Trophoblast cell (in vitro differentiated cells and primary cell): ENCODE measurements at regions not wholly inside any gene's neighbourhood (a gene's known extent, or its start where the extent isn't known, plus 50 kb on each side); places are given as distances from the start of the nearest gene placed in this dataset.

Experiments
- DNase-seq, 2 donors: peaks; one replicate each; pipeline ENCODE4 v3.0.0-alpha.2; 2016
- H2AFZ ChIP-seq: 2 replicates; pipeline ENCODE4 v1.6.1; 2013; ENCODE audit warnings: low read length, moderate library complexity, mild to moderate bottlenecking; ENCODE audit not compliant: insufficient read depth, poor library complexity
- H2AK5ac ChIP-seq: 2 replicates; pipeline ENCODE4 v1.6.1; 2013; ENCODE audit warnings: mild to moderate bottlenecking, low read length
- H2BK120ac ChIP-seq: 2 replicates; pipeline ENCODE4 v1.6.1; 2013; ENCODE audit warnings: low read length, mild to moderate bottlenecking, moderate library complexity; ENCODE audit not compliant: insufficient read depth, poor library complexity
- H2BK12ac ChIP-seq: 2 replicates; pipeline ENCODE4 v1.6.1; 2013; ENCODE audit warnings: mild to moderate bottlenecking, low read length, moderate library complexity
- H2BK5ac ChIP-seq: 2 replicates; pipeline ENCODE4 v1.6.1; 2013; ENCODE audit warnings: low read length, low read depth, moderate library complexity, mild to moderate bottlenecking; ENCODE audit not compliant: poor library complexity
- H3K14ac ChIP-seq: 2 replicates; pipeline ENCODE4 v1.6.1; 2013; ENCODE audit warnings: mild to moderate bottlenecking, low read length
- H3K18ac ChIP-seq: 2 replicates; pipeline ENCODE4 v1.6.1; 2013; ENCODE audit warnings: mild to moderate bottlenecking, low read length
- H3K23ac ChIP-seq: 2 replicates; pipeline ENCODE4 v1.6.1; 2013; ENCODE audit warnings: low read length
- H3K27ac ChIP-seq: 2 replicates; pipeline ENCODE4 v1.5.1; 2013; ENCODE audit warnings: low read depth, mild to moderate bottlenecking, inconsistent platforms, low read length, moderate library complexity
- H3K27me3 ChIP-seq: 2 replicates; pipeline ENCODE4 v1.6.1; 2013; ENCODE audit warnings: inconsistent platforms, mild to moderate bottlenecking, low read length, moderate library complexity; ENCODE audit not compliant: insufficient read depth
- H3K36me3 ChIP-seq, 2 experiments: 1 replicate in 1 of 2; 2 replicates in 1 of 2; pipeline ENCODE4 v1.6.1; 2013; ENCODE audit warnings: low read length in 2 of 2, mild to moderate bottlenecking in 2 of 2, moderate library complexity in 1 of 2; ENCODE audit not compliant: insufficient read depth in 2 of 2, control insufficient read depth in 1 of 2
- H3K4ac ChIP-seq: 2 replicates; pipeline ENCODE4 v1.6.1; 2013; ENCODE audit warnings: low read depth, mild to moderate bottlenecking, low read length, moderate library complexity
- H3K4me1 ChIP-seq, 2 experiments: 1 replicate in 1 of 2; 2 replicates in 1 of 2; pipeline ENCODE4 v1.6.1; 2013; ENCODE audit warnings: low read length in 2 of 2, mild to moderate bottlenecking in 2 of 2, moderate library complexity in 1 of 2; ENCODE audit not compliant: insufficient read depth in 2 of 2, control insufficient read depth in 1 of 2
- H3K4me2 ChIP-seq: 2 replicates; pipeline ENCODE4 v1.6.1; 2013; ENCODE audit warnings: inconsistent platforms, mild to moderate bottlenecking, low read length, moderate library complexity
- H3K4me3 ChIP-seq: 2 replicates; pipeline ENCODE4 v1.5.1; 2013; ENCODE audit warnings: mild to moderate bottlenecking, low read depth, low read length, inconsistent platforms
- H3K79me1 ChIP-seq: one replicate; pipeline ENCODE4 v1.6.1; 2013; ENCODE audit warnings: low read length
- H3K79me2 ChIP-seq: 2 replicates; pipeline ENCODE4 v1.6.1; 2013; ENCODE audit warnings: low read length, mild to moderate bottlenecking; ENCODE audit not compliant: control insufficient read depth, insufficient read depth, poor library complexity
- H3K9ac ChIP-seq: 2 replicates; pipeline ENCODE4 v1.6.1; 2013; ENCODE audit warnings: mild to moderate bottlenecking, low read length
- H3K9me3 ChIP-seq: 2 replicates; pipeline ENCODE4 v1.6.1; 2013; ENCODE audit warnings: low read depth, mild to moderate bottlenecking, control low read depth, inconsistent platforms, low read length; ENCODE audit not compliant: insufficient read depth
- H4K12ac ChIP-seq: 2 replicates; pipeline ENCODE4 v1.6.1; 2013; ENCODE audit warnings: low read depth, mild to moderate bottlenecking, low read length, moderate library complexity
- H4K8ac ChIP-seq: 2 replicates; pipeline ENCODE4 v1.6.1; 2013; ENCODE audit warnings: low read depth, mild to moderate bottlenecking, low read length, moderate library complexity
- H4K91ac ChIP-seq: one replicate; pipeline ENCODE4 v1.6.1; 2013; ENCODE audit warnings: low read depth, mild to moderate bottlenecking, low read length, moderate library complexity
- WGBS: extraction: QIAGEN DNeasy Blood & Tissue Kit; methylation state at CpG from one replicate; pipeline ENCODE4 v1.1.7; 2013; ENCODE audit warnings: missing lambda C conversion rate; ENCODE audit not compliant: insufficient read length, insufficient coverage; ENCODE audit errors: extremely low coverage; 5-methylcytosine and 5-hydroxymethylcytosine counted together

DNA sequence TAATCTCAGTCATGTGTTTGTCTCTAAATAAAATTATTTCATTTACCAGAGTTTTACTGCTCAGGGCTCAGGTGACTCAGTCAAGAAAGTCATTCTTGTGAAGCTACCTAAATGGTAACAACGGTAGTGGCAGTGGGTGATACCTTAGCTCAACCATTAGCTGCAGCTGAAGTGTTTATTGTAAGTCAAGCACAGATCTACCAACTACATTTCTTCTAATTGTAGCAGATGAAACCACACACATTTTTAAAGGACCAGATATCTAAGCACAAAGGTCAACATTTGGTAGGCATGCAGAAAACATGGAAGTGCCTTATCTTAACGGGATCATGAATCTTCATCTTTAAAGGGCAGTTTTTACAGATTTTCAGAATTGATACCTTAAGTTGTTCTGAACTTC, 79.1 kb downstream of the FAT4 start:
- no peak for DNase-seq
- Histone ChIP-seq H2AK5ac (no peak overlapping the region), H4K91ac (no peak overlapping the region), H3K4me3 (no peak overlapping the region), H3K79me2 (no peaks in the 10 kb centered on the region), H2BK5ac (no peak overlapping the region), H3K27ac (no peak overlapping the region), H4K8ac (no peak overlapping the region), H2AFZ (no peak overlapping the region), H2BK120ac (no peak overlapping the region), H4K12ac (no peak overlapping the region), H3K9ac (no peak overlapping the region), H3K14ac (no peak overlapping the region), H3K18ac (no peak overlapping the region), H3K79me1 (no peaks in the 10 kb centered on the region), H3K4me1 (peaks cover 2% of the 10 kb centered on the region in 2 experiments), H2BK12ac (no peak overlapping the region), H3K4ac (no peak overlapping the region), H3K23ac (no peak overlapping the region), H3K27me3 (no peaks in the 10 kb centered on the region), H3K9me3 (no peaks in the 10 kb centered on the region), H3K4me2 (no peak overlapping the region), H3K36me3 (no peaks in the 10 kb centered on the region)
- no CpG with 5 or more reads among the region's 2 CpGs for WGBS

DNA sequence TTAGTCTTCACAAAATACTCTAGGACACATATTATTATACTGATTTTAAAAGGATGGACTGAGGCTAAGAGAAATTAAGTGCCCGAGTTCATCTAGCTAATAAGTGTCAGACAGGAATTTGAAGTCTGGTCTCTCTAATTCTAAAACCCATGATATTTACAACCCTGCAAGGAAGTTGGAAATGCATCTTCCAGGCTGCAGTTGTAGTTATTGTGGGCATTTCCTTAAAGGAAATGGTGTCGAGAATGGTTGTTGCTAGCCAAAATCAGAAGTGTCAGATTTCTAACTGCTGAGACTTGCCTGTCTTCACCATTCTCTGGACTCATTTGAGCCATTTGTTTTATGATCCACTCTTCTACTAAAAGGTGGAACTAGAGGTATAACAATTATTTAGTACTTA, 82.5 kb downstream of the FAT4 start:
- WGBS: no CpG with 5 or more reads among the region's 2 CpGs
- H4K91ac ChIP-seq: no peak overlapping the region
- no peak for DNase-seq
- no peak overlapping the region for H3K14ac ChIP-seq
- no peak overlapping the region for H3K23ac ChIP-seq
- no peak overlapping the region for H4K12ac ChIP-seq
- no peak overlapping the region for H3K9ac ChIP-seq
- no peaks in the 10 kb centered on the region for H3K79me1 ChIP-seq
- H3K36me3 ChIP-seq: no peaks in the 10 kb centered on the region
- H2BK120ac ChIP-seq: no peak overlapping the region
- H3K79me2 ChIP-seq: no peaks in the 10 kb centered on the region
- no peaks in the 10 kb centered on the region for H3K9me3 ChIP-seq
- H3K4me1 ChIP-seq: no peaks in the 10 kb centered on the region
- H3K27ac ChIP-seq: no peak overlapping the region
- no peak overlapping the region for H4K8ac ChIP-seq
- no peak overlapping the region for H2BK12ac ChIP-seq
- H3K4ac ChIP-seq: no peak overlapping the region
- H3K18ac ChIP-seq: no peak overlapping the region
- H2BK5ac ChIP-seq: no peak overlapping the region
- H3K4me3 ChIP-seq: no peak overlapping the region
- H2AFZ ChIP-seq: no peak overlapping the region
- H3K27me3 ChIP-seq: no peaks in the 10 kb centered on the region
- H2AK5ac ChIP-seq: no peak overlapping the region
- H3K4me2 ChIP-seq: no peak overlapping the region

DNA sequence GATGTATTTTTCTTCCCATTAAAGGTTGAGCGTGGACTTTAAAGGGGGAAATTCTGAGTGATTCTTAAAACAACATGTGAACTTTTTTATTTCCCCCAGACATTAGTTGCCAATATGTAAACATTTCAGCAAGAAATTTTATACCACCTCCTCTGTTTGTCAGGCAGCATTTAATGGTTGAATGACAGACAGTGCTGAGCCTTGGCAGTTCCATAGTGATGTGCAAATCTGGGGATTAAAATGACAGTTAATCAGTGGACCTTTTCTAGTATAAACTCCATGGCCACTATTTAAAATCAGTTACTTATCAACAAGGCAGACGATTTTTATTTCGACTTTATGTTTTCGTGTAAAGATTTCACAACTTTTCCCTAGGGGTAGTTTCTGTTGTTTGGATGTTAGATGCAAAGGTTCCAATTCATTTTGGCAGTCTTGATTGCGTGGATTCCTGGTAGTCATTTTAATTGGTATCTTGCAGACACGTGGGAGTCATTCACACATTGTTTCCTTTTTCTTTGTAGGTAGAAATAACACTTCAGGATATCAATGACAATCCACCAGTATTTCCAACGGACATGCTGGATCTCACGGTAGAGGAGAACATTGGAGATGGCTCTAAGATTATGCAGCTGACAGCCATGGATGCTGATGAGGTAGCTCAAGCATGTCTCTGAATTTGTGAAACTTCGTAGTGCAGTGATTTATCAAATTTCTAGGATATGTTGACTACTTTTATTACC, 83.7 kb downstream of the FAT4 start:
- Histone ChIP-seq H3K9ac (no peak overlapping the region), H3K14ac (no peak overlapping the region), H3K4me2 (no peak overlapping the region), H3K4me3 (no peak overlapping the region), H3K23ac (no peak overlapping the region), H4K12ac (no peak overlapping the region), H3K27ac (no peak overlapping the region), H2AFZ (no peak overlapping the region), H3K79me2 (no peaks in the 10 kb centered on the region), H4K8ac (no peak overlapping the region), H3K36me3 (no peaks in the 10 kb centered on the region), H3K4ac (no peak overlapping the region), H2AK5ac (no peak overlapping the region), H4K91ac (no peak overlapping the region), H2BK12ac (no peak overlapping the region), H3K27me3 (no peaks in the 10 kb centered on the region), H3K79me1 (no peaks in the 10 kb centered on the region), H3K9me3 (no peaks in the 10 kb centered on the region), H2BK120ac (no peak overlapping the region), H3K18ac (no peak overlapping the region), H3K4me1 (no peaks in the 10 kb centered on the region), H2BK5ac (no peak overlapping the region)
- no CpG with 5 or more reads among the region's 9 CpGs for WGBS
- DNase-seq: no peak

DNA sequence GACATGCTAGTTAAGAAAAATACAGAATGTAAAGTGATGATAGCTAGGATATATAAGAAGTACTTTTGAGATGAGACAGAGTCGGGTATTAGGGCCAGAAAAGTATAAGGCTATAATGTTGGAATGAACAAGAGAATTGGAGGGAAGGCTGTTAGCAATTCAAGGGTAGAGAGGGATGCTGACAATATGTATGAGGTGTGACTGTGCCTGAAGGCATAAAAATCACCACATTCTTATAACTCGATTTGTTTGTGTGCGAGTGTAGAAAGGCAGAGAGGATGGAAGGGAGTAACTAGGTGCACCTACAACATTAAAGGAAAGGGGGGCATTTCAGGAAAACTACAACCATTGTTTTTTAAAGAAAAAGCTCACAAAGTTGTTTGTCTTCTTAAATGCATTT, 86.0 kb downstream of the FAT4 start:
- no CpG with 5 or more reads among the region's 3 CpGs for WGBS
- no peak overlapping the region for H4K12ac ChIP-seq
- no peak overlapping the region for H4K8ac ChIP-seq
- no peak overlapping the region for H3K18ac ChIP-seq
- no peaks in the 10 kb centered on the region for H3K4me1 ChIP-seq
- no peak overlapping the region for H2AK5ac ChIP-seq
- H3K4ac ChIP-seq: no peak overlapping the region
- no peak overlapping the region for H2AFZ ChIP-seq
- no peak overlapping the region for H3K4me2 ChIP-seq
- no peak overlapping the region for H4K91ac ChIP-seq
- H3K79me1 ChIP-seq: no peaks in the 10 kb centered on the region
- H3K9ac ChIP-seq: no peak overlapping the region
- H2BK120ac ChIP-seq: no peak overlapping the region
- no peak overlapping the region for H3K14ac ChIP-seq
- no peak overlapping the region for H3K23ac ChIP-seq
- no peaks in the 10 kb centered on the region for H3K36me3 ChIP-seq
- DNase-seq: no peak
- no peak overlapping the region for H3K27ac ChIP-seq
- H3K9me3 ChIP-seq: no peaks in the 10 kb centered on the region
- H3K4me3 ChIP-seq: no peak overlapping the region
- no peak overlapping the region for H2BK5ac ChIP-seq
- H3K79me2 ChIP-seq: no peaks in the 10 kb centered on the region
- H2BK12ac ChIP-seq: no peak overlapping the region
- no peaks in the 10 kb centered on the region for H3K27me3 ChIP-seq
